ENCODE measurements at regions not wholly inside any gene's neighbourhood (a gene's known extent, or its start where the extent isn't known, plus 50 kb on each side); places are given as distances from the start of the nearest gene placed in this dataset.

- TF ChIP-seq, protein P1, sequence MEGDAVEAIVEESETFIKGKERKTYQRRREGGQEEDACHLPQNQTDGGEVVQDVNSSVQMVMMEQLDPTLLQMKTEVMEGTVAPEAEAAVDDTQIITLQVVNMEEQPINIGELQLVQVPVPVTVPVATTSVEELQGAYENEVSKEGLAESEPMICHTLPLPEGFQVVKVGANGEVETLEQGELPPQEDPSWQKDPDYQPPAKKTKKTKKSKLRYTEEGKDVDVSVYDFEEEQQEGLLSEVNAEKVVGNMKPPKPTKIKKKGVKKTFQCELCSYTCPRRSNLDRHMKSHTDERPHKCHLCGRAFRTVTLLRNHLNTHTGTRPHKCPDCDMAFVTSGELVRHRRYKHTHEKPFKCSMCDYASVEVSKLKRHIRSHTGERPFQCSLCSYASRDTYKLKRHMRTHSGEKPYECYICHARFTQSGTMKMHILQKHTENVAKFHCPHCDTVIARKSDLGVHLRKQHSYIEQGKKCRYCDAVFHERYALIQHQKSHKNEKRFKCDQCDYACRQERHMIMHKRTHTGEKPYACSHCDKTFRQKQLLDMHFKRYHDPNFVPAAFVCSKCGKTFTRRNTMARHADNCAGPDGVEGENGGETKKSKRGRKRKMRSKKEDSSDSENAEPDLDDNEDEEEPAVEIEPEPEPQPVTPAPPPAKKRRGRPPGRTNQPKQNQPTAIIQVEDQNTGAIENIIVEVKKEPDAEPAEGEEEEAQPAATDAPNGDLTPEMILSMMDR (optimal IDR thresholded peaks at IDR 0.05 in 1 of 3, IDR thresholded peaks at IDR 0.05 in 1 of 3, conservative IDR thresholded peaks at IDR 0.05 in 1 of 3; ENCODE audit: extremely low read depth in 1 of 3, insufficient read depth in 2 of 3, low read length in 3 of 3): no peak
- TF ChIP-seq EZH2 (IDR thresholded peaks at IDR 0.05; ENCODE audit: low read length): no peak
Observed at GRCh38 chr15:69945729-69946128, 152.0 kb downstream of the TLE3 start.

Data from keratinocyte (primary cell).